Fibroblast of mammary gland (primary cell): ENCODE measurements at regions not wholly inside any gene's neighbourhood (a gene's known extent, or its start where the extent isn't known, plus 50 kb on each side); places are given as distances from the start of the nearest gene placed in this dataset.

Source experiments
- DNase-seq: peaks from one replicate; pipeline ENCODE4 v3.0.0-alpha.2; 2010; ENCODE audit warnings: low read depth
- H3K4me3 ChIP-seq: 2 replicates; pipeline ENCODE4 v1.5.1; 2011; ENCODE audit warnings: low read depth, mild to moderate bottlenecking, low read length, moderate library complexity; ENCODE audit not compliant: control insufficient read depth
- CTCF ChIP-seq: conservative IDR thresholded peaks from 2 replicates; pipeline ENCODE4 v1.5.1; 2011; ENCODE audit warnings: low read depth, low read length, inconsistent platforms; ENCODE audit not compliant: control insufficient read depth, insufficient read depth

- TF ChIP-seq CTCF = no peak
- H3K4me3 ChIP-seq = no peak overlapping the region
- DNase-seq = no peak
Measured at GRCh38 chr2:126467367-126468054, 188.4 kb upstream of the GYPC start.

- TF ChIP-seq CTCF = no peak
- DNase-seq = no peak
- H3K4me3 ChIP-seq = no peak overlapping the region
Measured at GRCh38 chr2:126475031-126475430, 180.9 kb upstream of the GYPC start.

- TF ChIP-seq CTCF = no peak
- no peak overlapping the region for H3K4me3 ChIP-seq
- DNase-seq = no peak
Measured at GRCh38 chr2:126476691-126477090, 179.3 kb upstream of the GYPC start.

GRCh38 chr2:126480033-126480432 is 175.9 kb upstream of the GYPC start:
- no peak overlapping the region for H3K4me3 ChIP-seq
- no peak for TF ChIP-seq CTCF
- no peak for DNase-seq

GRCh38 chr2:126482582-126483464 is 173.1 kb upstream of the GYPC start:
- no peak overlapping the region for H3K4me3 ChIP-seq
- no peak for DNase-seq
- TF ChIP-seq CTCF = no peak

- no peak for TF ChIP-seq CTCF
- DNase-seq = no peak
Measured at GRCh38 chr2:126494593-126494992, 161.4 kb upstream of the GYPC start.

More at GRCh38 chr2:126494593-126494992, 161.4 kb upstream of the GYPC start:
- H3K4me3 ChIP-seq = no peak overlapping the region
